ENCODE measurements at regions not wholly inside any gene's neighbourhood (a gene's known extent, or its start where the extent isn't known, plus 50 kb on each side); places are given as distances from the start of the nearest gene placed in this dataset.

- no peak overlapping the region for H3K4me3 Mint-ChIP-seq
- no peak for TF ChIP-seq CTCF (IDR thresholded peaks at IDR 0.05)
- ChIA-PET CTCF (no interaction called here), POLR2A (no interaction called here)
- no peaks in the 10 kb centered on the region for H3K36me3 Mint-ChIP-seq (ENCODE audit: low read depth)
- no peaks in the 10 kb centered on the region for H3K27me3 Mint-ChIP-seq
- DNase-seq (no peak), ATAC-seq (ENCODE audit: low read depth) (no peak)
- no peaks in the 10 kb centered on the region for H3K4me1 Mint-ChIP-seq
- no peak overlapping the region for H3K27ac Mint-ChIP-seq
- H3K9me3 Mint-ChIP-seq, result peaks cover 7% of the 10 kb centered on the region
- intact Hi-C loops (cut with micrococcal nuclease), result no loop called here
Measured at GRCh38 chr3:145817870-145818483, 343.0 kb downstream of the PLOD2 start.

DNA sequence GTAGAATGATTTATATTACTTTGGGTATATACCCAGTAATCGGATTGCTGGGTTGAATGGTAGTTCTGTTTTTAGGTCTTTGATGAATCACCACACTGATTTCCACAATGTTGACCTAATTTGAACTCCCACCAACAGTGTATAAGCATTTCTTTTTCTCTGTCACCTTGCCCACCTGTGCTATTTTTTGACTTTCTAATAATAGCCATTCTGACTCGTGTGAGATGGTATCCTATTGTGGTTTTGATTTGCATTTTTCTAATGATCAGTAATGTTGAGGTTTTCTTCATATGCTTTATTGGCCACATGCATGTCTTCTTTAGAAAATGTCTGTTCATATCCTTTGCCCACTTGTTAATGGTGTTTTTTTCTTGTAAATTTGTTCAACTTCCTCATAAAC lies 340.8 kb downstream of the PLOD2 start:
- Mint-ChIP-seq H3K27ac (no peak overlapping the region), H3K27me3 (no peaks in the 10 kb centered on the region), H3K9me3 (peaks cover 9% of the 10 kb centered on the region), H3K4me1 (no peaks in the 10 kb centered on the region), H3K4me3 (no peak overlapping the region), H3K36me3 (ENCODE audit: low read depth) (no peaks in the 10 kb centered on the region)
- intact Hi-C loops (cut with micrococcal nuclease), result no loop called here
- ChIA-PET CTCF (no interaction called here), POLR2A (no interaction called here)
- no peak for TF ChIP-seq CTCF (IDR thresholded peaks at IDR 0.05)
- DNase-seq (no peak), ATAC-seq (ENCODE audit: low read depth) (no peak)

GRCh38 chr3:145842294-145842902 lies 318.6 kb downstream of the PLOD2 start:
- no peak for TF ChIP-seq CTCF (IDR thresholded peaks at IDR 0.05)
- H3K27me3 Mint-ChIP-seq, result no peaks in the 10 kb centered on the region
- no peaks in the 10 kb centered on the region for H3K4me1 Mint-ChIP-seq
- no peak overlapping the region for H3K4me3 Mint-ChIP-seq
- no peaks in the 10 kb centered on the region for H3K36me3 Mint-ChIP-seq (ENCODE audit: low read depth)
- POLR2A ChIA-PET, result no interaction called here
- CTCF ChIA-PET, result no interaction called here
- no peak for DNase-seq
- peaks cover 2% of the 10 kb centered on the region for H3K9me3 Mint-ChIP-seq
- ATAC-seq (ENCODE audit: low read depth), result no peak
- H3K27ac Mint-ChIP-seq, result no peak overlapping the region
- intact Hi-C loops (cut with micrococcal nuclease), result no loop called here

- Mint-ChIP-seq H3K4me3 (no peak overlapping the region), H3K27ac (no peak overlapping the region), H3K27me3 (no peaks in the 10 kb centered on the region), H3K4me1 (no peaks in the 10 kb centered on the region), H3K9me3 (peaks cover 2% of the 10 kb centered on the region), H3K36me3 (ENCODE audit: low read depth) (no peaks in the 10 kb centered on the region)
- ChIA-PET CTCF (no interaction called here), POLR2A (no interaction called here)
- no peak for TF ChIP-seq CTCF (IDR thresholded peaks at IDR 0.05)
- ATAC-seq (ENCODE audit: low read depth) (no peak), DNase-seq (no peak)
- intact Hi-C loops (cut with micrococcal nuclease), result no loop called here
Measured at GRCh38 chr3:145843561-145843960, 317.4 kb downstream of the PLOD2 start.

- ChIA-PET POLR2A (no interaction called here), CTCF (no interaction called here)
- TF ChIP-seq CTCF (IDR thresholded peaks at IDR 0.05), result no peak
- Mint-ChIP-seq H3K4me3 (no peak overlapping the region), H3K36me3 (ENCODE audit: low read depth) (no peaks in the 10 kb centered on the region), H3K27ac (no peak overlapping the region), H3K4me1 (no peaks in the 10 kb centered on the region), H3K9me3 (no peaks in the 10 kb centered on the region), H3K27me3 (no peaks in the 10 kb centered on the region)
- no peak for ATAC-seq (ENCODE audit: low read depth)
- no peak for DNase-seq
- intact Hi-C loops (cut with micrococcal nuclease), result no loop called here
Measured at GRCh38 chr3:145849115-145849514, 311.9 kb downstream of the PLOD2 start.

Data from activated B cell treated with CpG ODN at 0.5 μM for 24 hours (primary cell).